GM19328 (cell line): ENCODE measurements at regions not wholly inside any gene's neighbourhood (a gene's known extent, or its start where the extent isn't known, plus 50 kb on each side); places are given as distances from the start of the nearest gene placed in this dataset.

Source experiments
- ATAC-seq: cut with Tn5 transposase; IDR thresholded peaks from one replicate; pipeline ENCODE4 v1.9.1; 2021; ENCODE audit warnings: mild to moderate bottlenecking, moderate library complexity; ENCODE audit not compliant: unreplicated experiment

GRCh38 chr1:239538239-239538988, 152.0 kb downstream of the CHRM3 start:
- no peak for ATAC-seq

- no peak for ATAC-seq
Observed at GRCh38 chr1:239539051-239539450, 152.7 kb downstream of the CHRM3 start.

- ATAC-seq = no peak
Observed at GRCh38 chr1:239539812-239540211, 153.4 kb downstream of the CHRM3 start.

GRCh38 chr1:239543873-239544272, 157.5 kb downstream of the CHRM3 start:
- ATAC-seq = no peak

- no peak for ATAC-seq
Observed at GRCh38 chr1:239545466-239545865, 159.1 kb downstream of the CHRM3 start.

GRCh38 chr1:239547987-239548386, 161.6 kb downstream of the CHRM3 start:
- no peak for ATAC-seq

GRCh38 chr1:239550178-239550577, 163.8 kb downstream of the CHRM3 start:
- ATAC-seq = no peak

- no peak for ATAC-seq
Observed at GRCh38 chr1:239555350-239555749, 169.0 kb downstream of the CHRM3 start.

- ATAC-seq = no peak
Observed at GRCh38 chr1:239558559-239558958, 172.2 kb downstream of the CHRM3 start.

GRCh38 chr1:239558991-239559390, 172.6 kb downstream of the CHRM3 start:
- no peak for ATAC-seq

- no peak for ATAC-seq
Observed at GRCh38 chr1:239560921-239561320, 174.6 kb downstream of the CHRM3 start.

GRCh38 chr1:239562095-239562494, 175.7 kb downstream of the CHRM3 start:
- no peak for ATAC-seq

- ATAC-seq = no peak
Observed at GRCh38 chr1:239563681-239564080, 177.3 kb downstream of the CHRM3 start.

- no peak for ATAC-seq
Observed at GRCh38 chr1:239566074-239566473, 179.7 kb downstream of the CHRM3 start.

- no peak for ATAC-seq
Observed at GRCh38 chr1:239570878-239571277, 184.5 kb downstream of the CHRM3 start.

GRCh38 chr1:239572183-239572582, 185.8 kb downstream of the CHRM3 start:
- ATAC-seq = no peak

- ATAC-seq = no peak
Observed at GRCh38 chr1:239574112-239574511, 187.7 kb downstream of the CHRM3 start.

- no peak for ATAC-seq
Observed at GRCh38 chr1:239575113-239575512, 188.7 kb downstream of the CHRM3 start.

GRCh38 chr1:239583536-239583935, 197.2 kb downstream of the CHRM3 start:
- ATAC-seq = no peak

GRCh38 chr1:239586128-239586527, 199.8 kb downstream of the CHRM3 start:
- ATAC-seq = no peak

- no peak for ATAC-seq
Observed at GRCh38 chr1:239587066-239587465, 200.7 kb downstream of the CHRM3 start.

- no peak for ATAC-seq
Observed at GRCh38 chr1:239587574-239588369, 201.4 kb downstream of the CHRM3 start.
